Fibroblast of upper back skin (primary cell): ENCODE measurements at regions not wholly inside any gene's neighbourhood (a gene's known extent, or its start where the extent isn't known, plus 50 kb on each side); places are given as distances from the start of the nearest gene placed in this dataset.
"Not testable (repeated sequence)": the region's sequence is repeated elsewhere in the genome, so short reads cannot be mapped to it uniquely, and the experiment has no call there.

Experiments used
- DNase-seq: peaks from one replicate; pipeline ENCODE4 v3.0.0-alpha.2; 2013

DNA sequence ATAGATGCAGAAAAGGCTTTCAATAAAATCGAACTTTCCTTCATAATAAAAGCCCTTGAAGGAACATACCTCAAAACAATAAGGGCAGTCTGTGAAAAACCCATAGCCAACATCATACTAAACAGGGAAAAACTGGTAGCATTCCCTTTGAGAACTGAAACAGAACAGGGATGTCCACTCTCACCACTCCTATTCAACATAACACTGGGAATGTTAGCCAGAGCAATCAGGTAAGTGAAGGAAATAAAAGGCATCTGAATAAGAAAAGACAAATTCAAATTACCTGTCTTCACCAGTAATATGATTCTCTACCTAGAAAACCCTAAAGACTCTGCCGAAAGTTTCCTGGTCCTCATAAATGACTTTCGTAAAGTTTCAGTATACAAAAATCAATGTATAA is 861.0 kb upstream of the VRK2 start:
- DNase-seq = no peak

DNA sequence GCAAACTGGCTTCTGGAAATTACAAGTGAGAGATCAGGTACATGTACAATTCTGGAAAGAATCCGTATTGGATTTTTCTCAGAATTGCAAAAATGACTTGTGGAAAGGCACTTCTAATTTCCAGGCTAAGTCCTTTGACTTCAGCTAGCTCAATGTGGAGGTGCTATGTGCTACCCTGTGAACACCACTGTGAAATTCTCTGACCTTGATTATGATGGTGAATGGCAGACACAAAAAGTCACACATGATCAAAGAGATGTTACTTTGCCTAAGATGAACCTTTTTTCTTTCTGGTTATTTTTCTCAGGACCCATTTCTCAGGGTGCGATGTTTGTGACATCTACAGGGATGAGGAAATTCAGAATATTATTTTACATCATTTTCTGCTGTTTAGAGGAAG is 856.6 kb upstream of the VRK2 start:
- DNase-seq = no peak

DNA sequence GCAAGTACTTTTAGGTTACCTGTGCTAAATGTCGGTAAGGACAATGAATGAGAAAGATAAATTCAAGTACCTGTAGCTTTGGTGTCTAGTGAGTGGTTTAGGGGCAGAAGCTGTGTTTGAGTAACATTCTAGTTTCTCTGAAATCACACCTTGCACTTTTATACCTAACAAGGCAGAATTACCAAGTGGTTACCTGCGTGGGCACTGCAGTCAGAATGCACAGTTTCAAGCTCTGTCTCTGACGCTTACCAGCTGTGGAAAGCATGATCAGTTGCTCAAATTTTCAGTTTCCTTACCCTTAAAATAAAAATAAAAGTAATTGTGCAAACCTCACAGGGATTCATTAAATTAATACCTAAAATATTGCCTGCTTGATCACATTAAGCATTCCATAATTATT is 846.9 kb upstream of the VRK2 start:
- DNase-seq = no peak

DNA sequence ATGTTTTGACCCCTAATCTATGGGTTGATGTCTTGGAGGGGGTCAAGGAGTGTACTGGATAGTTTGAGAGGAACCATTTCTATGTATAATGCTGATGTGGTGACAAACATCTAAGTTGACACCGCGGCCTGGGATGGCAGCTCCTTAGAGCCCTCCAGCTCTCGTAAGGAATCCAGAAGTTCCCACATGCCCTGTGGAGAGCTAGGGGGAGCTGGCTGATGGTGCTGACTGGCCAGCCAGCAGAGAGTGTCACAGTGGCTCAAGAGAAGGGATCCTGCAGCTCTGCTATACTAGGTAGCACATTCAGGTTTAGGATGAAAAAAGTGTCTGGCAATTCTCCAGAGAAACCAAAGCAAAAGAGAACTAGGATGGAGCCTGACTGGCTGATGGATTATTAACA is 842.2 kb upstream of the VRK2 start:
- DNase-seq = no peak

DNA sequence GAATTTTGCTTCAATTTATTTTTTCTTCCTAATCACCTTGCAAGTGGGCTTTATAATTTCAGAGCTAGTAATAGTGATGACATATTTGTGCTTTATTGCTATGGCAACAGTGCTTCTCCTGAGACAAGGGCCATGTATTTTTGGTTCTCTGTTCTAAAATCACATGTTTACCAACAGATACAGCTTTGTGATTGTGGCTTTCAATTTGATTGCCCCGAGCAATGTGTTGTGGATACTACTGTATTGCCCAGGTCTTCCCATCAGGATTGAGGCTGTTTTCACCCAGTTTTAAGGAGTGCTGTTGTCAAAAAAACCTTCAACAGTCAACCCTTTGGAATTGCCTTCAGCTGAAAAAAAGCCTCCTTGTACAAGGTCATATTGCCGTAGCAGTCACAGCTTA is 841.4 kb upstream of the VRK2 start:
- no peak for DNase-seq

DNA sequence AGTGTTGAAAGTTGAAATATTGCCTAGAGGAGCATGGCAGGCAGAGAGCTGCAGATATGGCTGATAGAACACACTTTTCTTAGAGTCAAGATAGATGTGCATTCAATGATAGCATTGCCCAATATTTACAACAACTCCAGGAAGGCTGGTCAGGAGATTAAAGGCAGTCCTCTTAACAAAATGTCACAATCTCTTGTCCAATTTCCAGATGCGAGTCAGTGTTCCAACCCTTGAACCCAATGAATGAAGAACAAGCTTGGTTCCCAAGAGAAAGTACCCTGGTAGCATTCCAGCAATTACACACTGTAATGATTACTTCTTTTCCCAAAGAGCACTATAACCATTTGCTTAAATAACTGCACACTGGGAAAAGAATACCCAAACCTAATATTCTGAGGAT is 839.4 kb upstream of the VRK2 start:
- DNase-seq = no peak

DNA sequence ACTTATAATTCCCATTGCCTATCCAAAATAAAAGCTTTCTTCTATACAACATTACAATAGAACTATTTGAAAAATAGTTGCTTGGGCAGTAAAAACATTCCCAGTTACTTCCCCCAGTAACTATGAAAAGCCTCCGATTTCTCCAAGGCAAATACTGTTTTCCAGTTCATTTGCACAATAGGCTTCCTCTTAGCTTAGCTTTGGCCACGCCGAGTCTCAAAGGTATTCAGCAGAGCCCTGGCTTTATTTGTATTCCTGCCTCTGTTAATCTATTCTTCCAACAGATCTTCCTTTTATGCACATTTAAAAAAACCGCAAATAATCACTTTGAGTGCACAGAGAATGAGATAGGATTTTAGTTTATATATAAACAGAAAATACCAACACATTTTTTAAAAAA is 836.8 kb upstream of the VRK2 start:
- no peak for DNase-seq

DNA sequence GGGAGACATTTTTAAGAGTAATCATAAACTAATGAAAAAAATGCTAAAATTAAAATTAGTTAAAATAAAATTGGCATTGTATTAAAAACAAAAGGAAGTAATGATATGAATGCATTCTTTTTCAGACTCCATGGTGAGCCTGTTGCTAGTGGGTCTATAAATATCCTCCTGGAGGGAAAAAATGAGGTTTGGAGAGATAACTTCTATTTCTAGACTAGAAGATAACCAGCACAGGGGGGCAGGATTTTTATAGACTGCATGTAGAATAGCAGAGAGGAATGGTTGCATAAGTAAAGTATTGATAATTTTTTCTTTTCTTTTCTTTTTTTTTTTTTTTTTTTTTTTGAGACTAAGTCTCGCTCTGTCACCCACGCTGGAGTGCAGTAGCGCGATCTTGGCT is 835.8 kb upstream of the VRK2 start:
- no peak for DNase-seq

DNA sequence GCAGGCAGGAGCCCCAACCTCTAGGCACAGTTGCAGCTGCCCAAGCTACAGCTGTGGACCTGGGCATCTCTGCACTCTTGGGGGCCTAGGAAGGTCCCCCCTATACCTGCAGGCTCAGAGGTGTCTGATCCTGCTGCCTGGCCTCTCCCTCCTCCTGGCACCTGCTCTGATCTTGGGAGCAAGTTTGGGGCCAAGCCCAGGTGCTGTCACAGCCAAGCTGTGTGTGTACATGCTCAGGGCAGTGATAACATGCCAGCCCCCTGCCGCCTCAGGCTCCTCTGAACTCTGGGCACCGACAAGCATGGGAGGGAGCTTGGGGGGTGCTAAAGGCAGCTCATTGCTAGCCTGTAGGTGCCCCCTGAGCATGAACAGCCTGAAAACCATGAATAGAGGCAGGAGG is 829.6 kb upstream of the VRK2 start:
- no peak for DNase-seq

DNA sequence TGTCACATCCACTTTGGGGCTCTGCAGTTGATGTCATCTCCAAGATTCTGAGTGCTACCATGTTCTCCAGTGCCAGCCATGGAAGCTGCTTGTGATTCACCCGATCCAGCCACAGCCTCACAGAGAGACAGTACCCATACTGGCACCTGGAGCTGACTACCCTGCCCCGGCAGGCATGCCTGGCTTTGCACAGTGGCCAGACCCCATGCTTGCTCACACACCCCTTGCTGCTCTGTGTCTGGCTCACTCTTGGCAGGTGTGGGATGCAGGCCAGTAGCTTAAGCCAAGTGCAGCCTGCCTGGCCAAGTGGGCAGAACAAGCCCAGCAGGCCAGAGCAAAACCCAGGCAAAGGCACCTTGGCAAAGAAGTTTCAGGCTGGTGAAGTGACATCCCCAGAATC is 828.4 kb upstream of the VRK2 start:
- DNase-seq = no peak

DNA sequence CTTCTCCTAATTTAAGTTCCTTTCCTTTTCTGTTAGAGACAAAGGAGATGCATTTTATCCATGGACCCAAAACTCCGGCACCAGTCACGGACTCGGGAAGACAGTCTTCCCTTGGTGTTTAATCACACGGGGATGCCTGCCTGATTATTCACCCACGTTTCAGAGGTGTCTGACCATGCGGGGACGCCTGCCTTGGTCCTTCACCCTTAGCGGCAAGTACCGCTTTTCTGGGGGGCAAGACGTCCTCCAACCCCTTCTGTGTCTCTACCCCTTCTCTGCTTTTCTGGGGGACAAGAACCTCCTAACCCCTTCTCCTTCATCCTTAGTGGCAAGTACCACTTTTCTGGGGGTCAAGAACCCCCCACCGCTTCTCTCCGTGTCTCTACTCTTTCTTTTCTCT is 816.9 kb upstream of the VRK2 start:
- not testable (repeated sequence) for DNase-seq

DNA sequence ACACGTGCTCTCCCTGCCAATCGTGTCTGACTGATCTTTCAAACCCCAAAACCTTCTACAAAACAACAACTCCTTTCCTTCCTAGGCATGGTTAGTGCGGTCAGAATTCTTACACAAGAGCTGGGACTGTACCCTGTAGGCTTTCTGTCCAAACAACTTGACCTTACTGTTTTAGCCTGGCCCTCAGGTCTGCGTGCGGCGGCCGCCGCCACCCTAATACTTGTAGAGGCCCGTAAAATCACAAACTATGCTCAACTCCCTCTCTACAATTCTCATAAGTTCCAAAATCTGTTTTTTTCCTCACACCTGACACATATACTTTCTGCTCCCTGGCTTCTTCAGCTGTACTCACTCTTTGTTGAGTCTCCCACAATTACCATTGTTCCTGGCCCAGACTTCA is 814.3 kb upstream of the VRK2 start:
- DNase-seq = not testable (repeated sequence)

DNA sequence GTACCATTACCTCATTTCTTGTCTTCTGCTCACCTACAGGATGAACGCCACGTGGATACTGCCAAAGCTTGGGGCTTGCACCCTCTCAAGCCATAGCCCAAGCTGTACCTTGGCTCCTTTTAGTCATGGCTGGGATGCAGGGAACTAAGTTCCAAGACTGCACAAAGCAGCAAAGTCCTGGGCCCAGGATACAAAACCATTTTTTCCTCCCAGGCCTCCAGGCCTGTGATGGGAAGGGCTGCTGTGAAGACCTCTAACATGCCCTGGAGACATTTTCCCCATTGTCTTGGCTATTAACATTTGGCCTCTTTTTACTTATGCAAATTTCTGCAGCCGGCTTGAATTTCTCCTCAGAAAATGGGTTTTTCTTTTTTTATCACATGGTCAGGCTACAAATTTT is 795.1 kb upstream of the VRK2 start:
- DNase-seq = not testable (repeated sequence)

DNA sequence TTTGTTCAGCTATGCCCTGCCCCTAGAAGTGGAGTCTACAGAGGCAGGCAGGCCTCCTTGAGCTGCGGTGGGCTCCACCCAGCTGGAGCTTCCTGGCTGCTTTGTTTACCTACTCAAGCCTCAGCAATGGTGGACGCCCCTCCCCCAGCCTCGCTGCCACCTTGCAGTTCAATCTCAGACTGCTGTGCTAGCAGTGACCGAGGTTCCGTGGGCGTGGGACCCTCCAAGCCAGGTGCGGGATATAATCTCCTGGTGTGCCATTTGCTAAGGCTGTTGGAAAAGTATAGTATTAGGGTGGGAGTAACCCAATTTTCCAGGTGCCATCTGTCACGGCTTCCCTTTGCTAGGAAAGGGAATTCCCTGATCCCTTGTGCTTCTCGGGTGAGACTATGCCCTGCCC is 770.2 kb upstream of the VRK2 start:
- not testable (repeated sequence) for DNase-seq

DNA sequence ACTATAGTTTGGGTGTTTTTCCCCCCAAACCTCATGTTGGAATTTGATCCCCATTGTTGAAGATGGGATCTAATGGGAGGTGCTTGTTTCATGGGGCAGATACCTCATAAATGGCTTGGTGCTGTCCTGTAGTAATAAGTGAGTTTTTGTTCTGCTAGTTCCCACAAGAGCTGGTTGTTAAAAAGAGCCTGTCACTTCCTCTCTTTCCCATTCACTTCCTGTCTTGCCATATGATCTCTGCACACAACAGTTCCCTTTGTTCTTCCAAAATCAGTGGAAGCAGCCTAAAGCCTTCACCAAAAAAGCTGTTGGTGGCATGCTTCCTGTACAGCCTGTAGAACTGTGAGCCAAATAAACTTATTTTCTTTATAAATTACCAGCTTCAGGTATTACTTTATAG is 768.2 kb upstream of the VRK2 start:
- DNase-seq = no peak

DNA sequence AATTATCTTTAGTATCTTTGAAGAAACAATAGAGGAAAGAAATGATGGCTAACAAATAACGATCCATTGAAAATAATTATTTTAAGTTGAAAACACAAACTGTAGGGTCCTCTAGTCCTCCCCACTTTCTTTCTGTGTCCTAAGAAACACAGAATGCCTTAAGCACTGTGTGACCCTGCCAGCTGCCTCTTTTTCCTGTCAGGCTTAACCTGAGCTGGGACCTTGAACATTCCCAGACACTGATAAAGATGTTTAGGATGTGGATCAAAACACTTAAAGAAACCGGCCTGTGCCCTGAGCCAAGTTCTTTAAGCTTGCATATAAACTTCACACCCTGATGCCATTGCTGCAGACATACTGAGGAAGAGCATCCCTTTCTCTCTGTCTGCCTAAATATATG is 755.4 kb upstream of the VRK2 start:
- no peak for DNase-seq

DNA sequence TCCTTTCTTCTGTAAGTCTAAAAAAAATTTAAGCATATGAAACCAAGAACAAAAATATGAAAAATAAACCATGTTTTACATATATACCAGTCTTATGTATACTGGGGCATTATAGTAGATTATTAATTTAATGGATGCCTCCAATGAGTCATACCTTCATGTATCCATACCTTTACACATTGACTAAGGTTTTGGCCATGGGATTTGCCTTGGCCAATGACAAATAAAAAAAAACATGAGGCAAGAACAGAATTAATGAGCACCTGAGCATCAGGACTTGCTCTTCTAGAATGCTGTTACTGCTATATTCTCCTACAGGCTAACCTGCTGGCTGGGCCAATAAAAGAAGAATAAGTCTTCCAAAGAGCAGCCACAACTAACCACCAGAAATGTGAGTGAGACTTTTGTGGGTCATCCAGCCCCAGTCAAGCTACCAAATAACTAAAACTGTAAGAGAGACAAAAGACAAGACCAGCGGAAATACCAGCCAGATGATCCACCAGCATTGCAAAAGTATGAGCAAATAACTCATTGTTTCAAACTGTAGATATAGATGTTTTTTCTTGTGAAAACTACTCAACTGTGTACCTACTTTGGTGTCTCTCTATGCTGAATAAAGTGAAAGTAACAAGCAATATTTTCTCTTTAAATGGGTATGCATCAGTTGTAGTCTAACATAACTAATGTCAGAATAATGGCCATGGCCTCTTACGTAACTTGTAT is 749.6 kb upstream of the VRK2 start:
- DNase-seq = no peak

DNA sequence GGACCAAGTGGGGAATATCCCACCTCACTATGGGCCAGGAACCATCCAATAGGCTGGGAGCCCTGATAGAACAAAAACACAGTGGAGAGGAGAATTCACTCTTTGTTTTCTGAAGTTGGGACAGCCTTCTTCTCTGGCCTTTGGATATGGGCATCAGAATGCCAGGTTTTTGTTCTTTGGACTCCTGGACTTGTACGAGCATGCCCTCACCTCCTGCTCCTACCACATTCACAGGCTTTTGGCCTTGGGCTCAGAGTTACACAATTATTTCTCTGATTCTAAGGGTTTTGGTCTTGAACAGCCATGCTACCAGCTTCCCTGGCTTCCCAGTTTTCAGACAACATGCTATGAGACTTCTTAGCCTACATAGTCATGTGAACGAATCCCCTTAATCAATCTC is 732.9 kb upstream of the VRK2 start:
- no peak for DNase-seq

DNA sequence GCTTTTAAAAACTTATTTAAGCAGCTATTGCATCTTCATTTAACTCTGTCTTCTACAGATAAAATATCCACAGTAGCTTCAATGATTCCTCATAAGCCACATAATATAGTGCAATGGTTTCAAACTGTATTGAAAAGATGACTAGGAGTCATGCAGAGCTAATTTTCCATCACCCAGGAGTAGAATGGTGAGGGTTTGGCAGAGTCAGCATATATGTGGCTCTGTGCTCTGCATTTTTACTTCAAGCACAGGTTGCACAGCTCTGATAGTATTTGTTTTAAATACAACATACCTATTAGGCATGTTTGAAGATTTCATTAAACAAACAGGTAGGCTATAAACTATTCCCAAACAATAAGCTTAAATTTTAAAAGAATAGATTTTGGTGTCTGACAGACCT is 731.9 kb upstream of the VRK2 start:
- no peak for DNase-seq

DNA sequence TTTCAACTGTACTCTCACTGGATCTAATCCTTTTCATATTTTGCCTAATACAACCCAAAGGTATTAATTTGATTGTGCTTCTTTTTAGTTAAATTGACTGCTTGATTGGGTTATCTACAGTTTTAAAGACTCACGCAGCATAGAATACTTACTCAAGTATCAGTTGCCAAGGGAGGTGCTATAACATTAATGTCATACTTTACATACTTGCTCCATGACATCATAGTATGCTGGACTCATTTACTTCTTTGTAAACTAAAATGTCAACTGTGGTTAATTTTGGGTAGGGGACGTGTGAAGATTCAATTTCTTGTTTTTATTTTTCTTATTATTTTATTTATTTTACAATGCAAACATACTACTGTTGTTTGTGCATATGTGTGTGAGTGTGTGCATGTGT is 716.2 kb upstream of the VRK2 start:
- peak; percentile 32 for DNase-seq

DNA sequence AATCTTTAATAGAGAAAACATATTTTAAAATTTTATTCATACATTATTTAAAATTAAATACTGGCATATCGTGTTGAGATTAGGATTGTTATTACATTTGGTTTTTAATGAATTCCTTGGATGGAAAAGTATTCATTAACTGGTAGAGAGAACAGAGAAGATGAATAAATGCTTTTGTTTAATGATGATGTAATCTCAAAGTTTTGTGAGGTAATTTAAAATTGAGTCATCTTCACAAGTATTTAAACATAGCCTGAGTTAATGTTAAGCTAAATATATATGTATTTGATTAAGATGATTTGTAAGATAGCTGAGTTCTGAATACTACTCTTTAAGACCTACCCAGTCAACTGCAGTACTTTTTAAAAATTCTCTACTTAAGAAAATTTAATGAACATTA is 713.4 kb upstream of the VRK2 start:
- DNase-seq = peak; percentile 3

DNA sequence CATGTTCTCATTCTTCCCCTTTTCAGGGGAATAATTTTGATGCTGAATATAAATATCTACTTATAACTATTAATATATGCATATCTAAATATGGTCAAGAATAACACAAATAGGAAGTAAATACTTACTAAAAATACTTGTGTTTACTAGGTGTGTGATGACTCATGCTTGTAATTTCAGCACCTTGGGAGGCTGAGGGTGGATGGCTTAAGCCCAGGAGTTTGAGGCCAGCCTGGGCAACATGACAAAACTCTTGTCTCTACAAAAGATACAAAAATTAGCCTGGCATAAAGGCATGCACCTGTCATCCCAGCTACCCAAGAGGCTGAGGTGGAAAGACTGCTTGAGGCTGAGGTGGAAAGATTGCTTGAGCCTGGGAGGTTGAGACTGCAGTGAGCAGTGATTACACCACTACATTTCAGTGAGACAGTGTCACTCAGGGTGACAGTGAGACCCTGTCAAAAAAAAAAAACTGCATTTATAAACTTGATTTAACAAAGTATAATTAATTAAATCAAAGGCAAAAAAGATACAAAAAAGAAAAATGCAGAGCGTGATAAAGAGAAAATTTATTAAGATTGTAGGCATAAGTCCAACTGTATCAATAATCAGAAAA is 703.1 kb upstream of the VRK2 start:
- no peak for DNase-seq

DNA sequence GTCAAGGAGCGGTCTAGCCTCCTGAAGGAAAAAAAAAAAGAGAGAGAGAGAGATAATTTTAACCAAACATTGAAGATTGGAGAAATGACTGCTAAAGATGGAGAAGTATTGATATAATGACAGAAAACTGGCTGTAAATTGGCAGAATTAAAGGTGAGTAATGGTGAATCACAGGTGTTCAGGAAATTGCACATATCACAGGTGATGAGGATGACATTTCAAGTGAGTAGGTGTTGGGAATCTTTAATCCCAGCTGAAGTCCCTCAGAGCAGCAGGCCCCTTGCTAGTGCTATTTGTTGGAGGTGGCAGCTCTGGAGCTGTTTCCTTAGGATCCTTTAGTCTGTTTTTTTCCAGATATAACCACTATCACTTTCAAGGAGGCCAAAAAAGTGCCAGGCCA is 678.4 kb upstream of the VRK2 start:
- no peak for DNase-seq

DNA sequence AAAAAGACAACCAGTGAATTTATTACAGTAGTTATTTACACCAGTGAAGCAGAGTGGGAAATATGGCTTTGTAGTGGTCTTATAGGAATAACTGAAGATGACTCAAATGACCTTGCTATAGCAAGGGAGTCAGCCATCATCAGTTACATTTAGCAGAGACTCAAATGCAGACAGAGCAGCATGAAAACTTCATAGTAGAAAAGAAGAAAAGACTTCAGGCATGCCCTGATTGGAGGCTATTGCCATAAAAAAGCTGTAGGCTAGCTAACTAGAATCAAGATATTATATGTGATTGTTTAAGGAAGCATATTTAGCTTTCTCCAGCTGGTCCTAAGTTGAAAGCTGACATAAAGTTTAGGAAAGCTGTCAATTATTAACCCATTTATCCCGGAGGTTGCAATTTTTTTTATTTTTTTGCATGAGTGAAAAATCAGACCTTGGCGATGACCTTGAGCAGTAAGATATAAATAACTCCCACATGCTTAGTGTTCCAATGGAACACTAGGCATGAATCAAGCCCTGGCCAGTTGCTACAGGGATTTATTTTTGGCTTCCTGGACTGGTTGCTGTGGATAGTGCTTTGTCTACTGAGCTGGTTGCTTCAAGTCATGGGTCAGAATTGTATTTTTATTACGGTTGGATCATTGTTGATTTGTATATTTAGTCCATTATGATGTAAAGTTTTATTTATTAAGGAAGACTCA is 675.6 kb upstream of the VRK2 start:
- DNase-seq = peak; percentile 21
